HG03064 (cell line): ENCODE measurements at regions not wholly inside any gene's neighbourhood (a gene's known extent, or its start where the extent isn't known, plus 50 kb on each side); places are given as distances from the start of the nearest gene placed in this dataset.

Experiments used
- ATAC-seq: cut with Tn5 transposase; IDR thresholded peaks from one replicate; pipeline ENCODE4 v1.9.1; 2021; ENCODE audit warnings: low read depth; ENCODE audit not compliant: unreplicated experiment

- ATAC-seq: no peak
Observed at GRCh38 chr21:27671207-27671606, 704.3 kb upstream of the ADAMTS5 start.

GRCh38 chr21:27653481-27653880, 686.6 kb upstream of the ADAMTS5 start:
- ATAC-seq: no peak

- ATAC-seq: no peak
Observed at GRCh38 chr21:27649762-27650161, 682.9 kb upstream of the ADAMTS5 start.

- no peak for ATAC-seq
Observed at GRCh38 chr21:27649323-27649722, 682.4 kb upstream of the ADAMTS5 start.

GRCh38 chr21:27648560-27648959, 681.7 kb upstream of the ADAMTS5 start:
- no peak for ATAC-seq

GRCh38 chr21:27647921-27648320, 681.0 kb upstream of the ADAMTS5 start:
- no peak for ATAC-seq

- no peak for ATAC-seq
Observed at GRCh38 chr21:27647401-27647800, 680.5 kb upstream of the ADAMTS5 start.

GRCh38 chr21:27646691-27647090, 679.8 kb upstream of the ADAMTS5 start:
- ATAC-seq: no peak

- ATAC-seq: no peak
Observed at GRCh38 chr21:27646056-27646455, 679.2 kb upstream of the ADAMTS5 start.

- ATAC-seq: no peak
Observed at GRCh38 chr21:27645285-27645684, 678.4 kb upstream of the ADAMTS5 start.

GRCh38 chr21:27643326-27643725, 676.4 kb upstream of the ADAMTS5 start:
- ATAC-seq: no peak

- ATAC-seq: no peak
Observed at GRCh38 chr21:27639286-27639685, 672.4 kb upstream of the ADAMTS5 start.

GRCh38 chr21:27636656-27637055, 669.8 kb upstream of the ADAMTS5 start:
- no peak for ATAC-seq

GRCh38 chr21:27633631-27634030, 666.7 kb upstream of the ADAMTS5 start:
- ATAC-seq: no peak

- ATAC-seq: no peak
Observed at GRCh38 chr21:27631471-27631870, 664.6 kb upstream of the ADAMTS5 start.

- no peak for ATAC-seq
Observed at GRCh38 chr21:27622631-27623030, 655.7 kb upstream of the ADAMTS5 start.

- no peak for ATAC-seq
Observed at GRCh38 chr21:27614231-27614630, 647.3 kb upstream of the ADAMTS5 start.

- no peak for ATAC-seq
Observed at GRCh38 chr21:27606422-27606821, 639.5 kb upstream of the ADAMTS5 start.

GRCh38 chr21:27596196-27596595, 629.3 kb upstream of the ADAMTS5 start:
- ATAC-seq: no peak

GRCh38 chr21:27595716-27596115, 628.8 kb upstream of the ADAMTS5 start:
- no peak for ATAC-seq

GRCh38 chr21:27590271-27590670, 623.4 kb upstream of the ADAMTS5 start:
- no peak for ATAC-seq

- ATAC-seq: no peak
Observed at GRCh38 chr21:27589781-27590180, 622.9 kb upstream of the ADAMTS5 start.

GRCh38 chr21:27586986-27587385, 620.1 kb upstream of the ADAMTS5 start:
- ATAC-seq: no peak
